H1 (cell line): ENCODE measurements at regions not wholly inside any gene's neighbourhood (a gene's known extent, or its start where the extent isn't known, plus 50 kb on each side); places are given as distances from the start of the nearest gene placed in this dataset.

Experiments used
- CBX5 ChIP-seq: fragments of 300-800, 300-1000 bp; sonication (generic); IDR thresholded peaks from 2 replicates; pipeline ENCODE4 v1.7.1; 2016; ENCODE audit warnings: antibody characterized with exemption, low read length, low read depth
- HDAC2 ChIP-seq, 2 experiments: fragments of 300-600 bp in 1 of 2; sonication (generic) in 1 of 2; IDR thresholded peaks; 2 replicates each; pipeline ENCODE4 v1.6.1; 2011 to 2012; ENCODE audit warnings: low read depth in 2 of 2, low read length in 2 of 2, mild to moderate bottlenecking in 2 of 2, moderate library complexity in 2 of 2, borderline replicate concordance in 1 of 2, inconsistent platforms in 1 of 2
- NRF1 ChIP-seq: IDR thresholded peaks from 2 replicates; pipeline ENCODE4 v1.6.1; 2011; ENCODE audit warnings: mild to moderate bottlenecking, low read depth, low read length, improper control_type of control experiment
- SRF ChIP-seq: IDR thresholded peaks from 2 replicates; pipeline ENCODE4 v1.6.1; 2011; ENCODE audit warnings: mild to moderate bottlenecking, low read depth, low read length, moderate library complexity
- TBP ChIP-seq: IDR thresholded peaks from 2 replicates; pipeline ENCODE4 v1.6.1; 2011; ENCODE audit warnings: low read depth, low read length, improper control_type of control experiment
- TF ChIP-seq, protein P1 (sequence below): fragments of 300-600 bp; sonication (generic); IDR thresholded peaks from 2 replicates; pipeline ENCODE4 v1.7.1; 2012; ENCODE audit warnings: low read length, moderate library complexity, mild to moderate bottlenecking, inconsistent platforms; ENCODE audit not compliant: insufficient replicate concordance

GRCh38 chr5:87900419-87900818 lies 368.2 kb downstream of the TMEM161B start (continued):
- TF ChIP-seq, protein P1, sequence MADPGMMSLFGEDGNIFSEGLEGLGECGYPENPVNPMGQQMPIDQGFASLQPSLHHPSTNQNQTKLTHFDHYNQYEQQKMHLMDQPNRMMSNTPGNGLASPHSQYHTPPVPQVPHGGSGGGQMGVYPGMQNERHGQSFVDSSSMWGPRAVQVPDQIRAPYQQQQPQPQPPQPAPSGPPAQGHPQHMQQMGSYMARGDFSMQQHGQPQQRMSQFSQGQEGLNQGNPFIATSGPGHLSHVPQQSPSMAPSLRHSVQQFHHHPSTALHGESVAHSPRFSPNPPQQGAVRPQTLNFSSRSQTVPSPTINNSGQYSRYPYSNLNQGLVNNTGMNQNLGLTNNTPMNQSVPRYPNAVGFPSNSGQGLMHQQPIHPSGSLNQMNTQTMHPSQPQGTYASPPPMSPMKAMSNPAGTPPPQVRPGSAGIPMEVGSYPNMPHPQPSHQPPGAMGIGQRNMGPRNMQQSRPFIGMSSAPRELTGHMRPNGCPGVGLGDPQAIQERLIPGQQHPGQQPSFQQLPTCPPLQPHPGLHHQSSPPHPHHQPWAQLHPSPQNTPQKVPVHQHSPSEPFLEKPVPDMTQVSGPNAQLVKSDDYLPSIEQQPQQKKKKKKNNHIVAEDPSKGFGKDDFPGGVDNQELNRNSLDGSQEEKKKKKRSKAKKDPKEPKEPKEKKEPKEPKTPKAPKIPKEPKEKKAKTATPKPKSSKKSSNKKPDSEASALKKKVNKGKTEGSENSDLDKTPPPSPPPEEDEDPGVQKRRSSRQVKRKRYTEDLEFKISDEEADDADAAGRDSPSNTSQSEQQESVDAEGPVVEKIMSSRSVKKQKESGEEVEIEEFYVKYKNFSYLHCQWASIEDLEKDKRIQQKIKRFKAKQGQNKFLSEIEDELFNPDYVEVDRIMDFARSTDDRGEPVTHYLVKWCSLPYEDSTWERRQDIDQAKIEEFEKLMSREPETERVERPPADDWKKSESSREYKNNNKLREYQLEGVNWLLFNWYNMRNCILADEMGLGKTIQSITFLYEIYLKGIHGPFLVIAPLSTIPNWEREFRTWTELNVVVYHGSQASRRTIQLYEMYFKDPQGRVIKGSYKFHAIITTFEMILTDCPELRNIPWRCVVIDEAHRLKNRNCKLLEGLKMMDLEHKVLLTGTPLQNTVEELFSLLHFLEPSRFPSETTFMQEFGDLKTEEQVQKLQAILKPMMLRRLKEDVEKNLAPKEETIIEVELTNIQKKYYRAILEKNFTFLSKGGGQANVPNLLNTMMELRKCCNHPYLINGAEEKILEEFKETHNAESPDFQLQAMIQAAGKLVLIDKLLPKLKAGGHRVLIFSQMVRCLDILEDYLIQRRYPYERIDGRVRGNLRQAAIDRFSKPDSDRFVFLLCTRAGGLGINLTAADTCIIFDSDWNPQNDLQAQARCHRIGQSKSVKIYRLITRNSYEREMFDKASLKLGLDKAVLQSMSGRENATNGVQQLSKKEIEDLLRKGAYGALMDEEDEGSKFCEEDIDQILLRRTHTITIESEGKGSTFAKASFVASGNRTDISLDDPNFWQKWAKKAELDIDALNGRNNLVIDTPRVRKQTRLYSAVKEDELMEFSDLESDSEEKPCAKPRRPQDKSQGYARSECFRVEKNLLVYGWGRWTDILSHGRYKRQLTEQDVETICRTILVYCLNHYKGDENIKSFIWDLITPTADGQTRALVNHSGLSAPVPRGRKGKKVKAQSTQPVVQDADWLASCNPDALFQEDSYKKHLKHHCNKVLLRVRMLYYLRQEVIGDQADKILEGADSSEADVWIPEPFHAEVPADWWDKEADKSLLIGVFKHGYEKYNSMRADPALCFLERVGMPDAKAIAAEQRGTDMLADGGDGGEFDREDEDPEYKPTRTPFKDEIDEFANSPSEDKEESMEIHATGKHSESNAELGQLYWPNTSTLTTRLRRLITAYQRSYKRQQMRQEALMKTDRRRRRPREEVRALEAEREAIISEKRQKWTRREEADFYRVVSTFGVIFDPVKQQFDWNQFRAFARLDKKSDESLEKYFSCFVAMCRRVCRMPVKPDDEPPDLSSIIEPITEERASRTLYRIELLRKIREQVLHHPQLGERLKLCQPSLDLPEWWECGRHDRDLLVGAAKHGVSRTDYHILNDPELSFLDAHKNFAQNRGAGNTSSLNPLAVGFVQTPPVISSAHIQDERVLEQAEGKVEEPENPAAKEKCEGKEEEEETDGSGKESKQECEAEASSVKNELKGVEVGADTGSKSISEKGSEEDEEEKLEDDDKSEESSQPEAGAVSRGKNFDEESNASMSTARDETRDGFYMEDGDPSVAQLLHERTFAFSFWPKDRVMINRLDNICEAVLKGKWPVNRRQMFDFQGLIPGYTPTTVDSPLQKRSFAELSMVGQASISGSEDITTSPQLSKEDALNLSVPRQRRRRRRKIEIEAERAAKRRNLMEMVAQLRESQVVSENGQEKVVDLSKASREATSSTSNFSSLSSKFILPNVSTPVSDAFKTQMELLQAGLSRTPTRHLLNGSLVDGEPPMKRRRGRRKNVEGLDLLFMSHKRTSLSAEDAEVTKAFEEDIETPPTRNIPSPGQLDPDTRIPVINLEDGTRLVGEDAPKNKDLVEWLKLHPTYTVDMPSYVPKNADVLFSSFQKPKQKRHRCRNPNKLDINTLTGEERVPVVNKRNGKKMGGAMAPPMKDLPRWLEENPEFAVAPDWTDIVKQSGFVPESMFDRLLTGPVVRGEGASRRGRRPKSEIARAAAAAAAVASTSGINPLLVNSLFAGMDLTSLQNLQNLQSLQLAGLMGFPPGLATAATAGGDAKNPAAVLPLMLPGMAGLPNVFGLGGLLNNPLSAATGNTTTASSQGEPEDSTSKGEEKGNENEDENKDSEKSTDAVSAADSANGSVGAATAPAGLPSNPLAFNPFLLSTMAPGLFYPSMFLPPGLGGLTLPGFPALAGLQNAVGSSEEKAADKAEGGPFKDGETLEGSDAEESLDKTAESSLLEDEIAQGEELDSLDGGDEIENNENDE, result no peak
- no peak for TF ChIP-seq NRF1
- TF ChIP-seq CBX5, result no peak
- no peak for TF ChIP-seq TBP
- no peak for TF ChIP-seq SRF
- TF ChIP-seq HDAC2 (IDR thresholded peaks at IDR 0.05; ENCODE audit: borderline replicate concordance in 1 of 2, low read depth in 2 of 2, low read length in 2 of 2), result no peak
